ENCODE measurements at regions not wholly inside any gene's neighbourhood (a gene's known extent, or its start where the extent isn't known, plus 50 kb on each side); places are given as distances from the start of the nearest gene placed in this dataset.

GRCh38 chr1:38142606-38143005 is 96.0 kb upstream of the POU3F1 start:
- TF ChIP-seq, protein P1, sequence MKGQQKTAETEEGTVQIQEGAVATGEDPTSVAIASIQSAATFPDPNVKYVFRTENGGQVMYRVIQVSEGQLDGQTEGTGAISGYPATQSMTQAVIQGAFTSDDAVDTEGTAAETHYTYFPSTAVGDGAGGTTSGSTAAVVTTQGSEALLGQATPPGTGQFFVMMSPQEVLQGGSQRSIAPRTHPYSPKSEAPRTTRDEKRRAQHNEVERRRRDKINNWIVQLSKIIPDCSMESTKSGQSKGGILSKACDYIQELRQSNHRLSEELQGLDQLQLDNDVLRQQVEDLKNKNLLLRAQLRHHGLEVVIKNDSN (CRISPR knock-in tag; IDR thresholded peaks at IDR 0.05) = no peak
- TF ChIP-seq ERG (CRISPR knock-in tag; IDR thresholded peaks at IDR 0.05) (no peak), CREM (CRISPR knock-in tag; IDR thresholded peaks at IDR 0.05) (no peak), CTCF (IDR thresholded peaks at IDR 0.05) (no peak), NFYB (CRISPR knock-in tag; conservative IDR thresholded peaks at IDR 0.05; ENCODE audit: low read depth) (no peak), ATF2 (CRISPR knock-in tag; IDR thresholded peaks at IDR 0.05; ENCODE audit: borderline replicate concordance, low read depth) (no peak), ZNF121 (CRISPR knock-in tag; IDR thresholded peaks at IDR 0.05) (no peak), ESRRA (CRISPR knock-in tag; IDR thresholded peaks at IDR 0.05; ENCODE audit: borderline replicate concordance) (no peak), SMAD3 (CRISPR knock-in tag; IDR thresholded peaks at IDR 0.05; ENCODE audit: borderline replicate concordance) (no peak), MAX (CRISPR knock-in tag; IDR thresholded peaks at IDR 0.05) (no peak)
- TF ChIP-seq, protein P2, sequence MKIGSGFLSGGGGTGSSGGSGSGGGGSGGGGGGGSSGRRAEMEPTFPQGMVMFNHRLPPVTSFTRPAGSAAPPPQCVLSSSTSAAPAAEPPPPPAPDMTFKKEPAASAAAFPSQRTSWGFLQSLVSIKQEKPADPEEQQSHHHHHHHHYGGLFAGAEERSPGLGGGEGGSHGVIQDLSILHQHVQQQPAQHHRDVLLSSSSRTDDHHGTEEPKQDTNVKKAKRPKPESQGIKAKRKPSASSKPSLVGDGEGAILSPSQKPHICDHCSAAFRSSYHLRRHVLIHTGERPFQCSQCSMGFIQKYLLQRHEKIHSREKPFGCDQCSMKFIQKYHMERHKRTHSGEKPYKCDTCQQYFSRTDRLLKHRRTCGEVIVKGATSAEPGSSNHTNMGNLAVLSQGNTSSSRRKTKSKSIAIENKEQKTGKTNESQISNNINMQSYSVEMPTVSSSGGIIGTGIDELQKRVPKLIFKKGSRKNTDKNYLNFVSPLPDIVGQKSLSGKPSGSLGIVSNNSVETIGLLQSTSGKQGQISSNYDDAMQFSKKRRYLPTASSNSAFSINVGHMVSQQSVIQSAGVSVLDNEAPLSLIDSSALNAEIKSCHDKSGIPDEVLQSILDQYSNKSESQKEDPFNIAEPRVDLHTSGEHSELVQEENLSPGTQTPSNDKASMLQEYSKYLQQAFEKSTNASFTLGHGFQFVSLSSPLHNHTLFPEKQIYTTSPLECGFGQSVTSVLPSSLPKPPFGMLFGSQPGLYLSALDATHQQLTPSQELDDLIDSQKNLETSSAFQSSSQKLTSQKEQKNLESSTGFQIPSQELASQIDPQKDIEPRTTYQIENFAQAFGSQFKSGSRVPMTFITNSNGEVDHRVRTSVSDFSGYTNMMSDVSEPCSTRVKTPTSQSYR (CRISPR knock-in tag; IDR thresholded peaks at IDR 0.05) = no peak

Measured in WTC11 (cell line).